Neural progenitor cell (in vitro differentiated cells): ENCODE measurements at regions not wholly inside any gene's neighbourhood (a gene's known extent, or its start where the extent isn't known, plus 50 kb on each side); places are given as distances from the start of the nearest gene placed in this dataset.
"Not testable (repeated sequence)": the region's sequence is repeated elsewhere in the genome, so short reads cannot be mapped to it uniquely, and the experiment has no call there.

Source experiments
- DNase-seq: peaks from one replicate; pipeline ENCODE4 v3.0.0-alpha.2; 2016; ENCODE audit warnings: low spot score
- H2AFZ ChIP-seq: fragments of 200-600 bp; sonication (generic); replicated peaks from 2 replicates; pipeline ENCODE4 v1.6.1; 2016; ENCODE audit warnings: antibody characterized with exemption
- H3F3A ChIP-seq: fragments of 200-600 bp; sonication (generic); 2 replicates; pipeline ENCODE4 v1.6.1; 2016; ENCODE audit warnings: antibody characterized with exemption, low read depth
- H3K27ac ChIP-seq: fragments of 200-600 bp; sonication (generic); 2 replicates; pipeline ENCODE4 v1.5.1; 2016; ENCODE audit warnings: mild to moderate bottlenecking
- H3K27me3 ChIP-seq: fragments of 200-600 bp; sonication (generic); 2 replicates; pipeline ENCODE4 v1.6.1; 2016; ENCODE audit warnings: mild to moderate bottlenecking, moderate library complexity
- H3K36me3 ChIP-seq: fragments of 200-600 bp; sonication (generic); 2 replicates; pipeline ENCODE4 v1.5.1; 2016
- H3K4me1 ChIP-seq: fragments of 200-600 bp; sonication (generic); 2 replicates; pipeline ENCODE4 v1.6.1; 2016; ENCODE audit warnings: mixed run types
- H3K4me2 ChIP-seq: fragments of 200-600 bp; sonication (generic); 2 replicates; pipeline ENCODE4 v1.6.1; 2016
- H3K4me3 ChIP-seq: fragments of 200-600 bp; sonication (generic); 2 replicates; pipeline ENCODE4 v1.5.1; 2016
- H3K79me2 ChIP-seq: fragments of 200-600 bp; sonication (generic); 2 replicates; pipeline ENCODE4 v1.6.1; 2016; ENCODE audit warnings: low read depth
- H3K9ac ChIP-seq: fragments of 200-600 bp; sonication (generic); 2 replicates; pipeline ENCODE4 v1.6.1; 2016
- H3K9me3 ChIP-seq: fragments of 200-600 bp; sonication (generic); 2 replicates; pipeline ENCODE4 v1.5.1; 2016; ENCODE audit warnings: low read depth
- H4K20me1 ChIP-seq: fragments of 200-600 bp; sonication (generic); 2 replicates; pipeline ENCODE4 v1.6.1; 2016; ENCODE audit warnings: low read depth
- H3K27ac Mint-ChIP-seq: 3 replicates; pipeline ENCODE4 v1.8.0; 2021; ENCODE audit warnings: mixed read lengths
- H3K27me3 Mint-ChIP-seq: 2 replicates; pipeline ENCODE4 v1.8.0; 2022; ENCODE audit warnings: low read depth, mild to moderate bottlenecking, inconsistent platforms, moderate library complexity, mixed read lengths; ENCODE audit not compliant: insufficient read depth
- H3K36me3 Mint-ChIP-seq: 3 replicates; pipeline ENCODE4 v1.8.0; 2021; ENCODE audit warnings: mixed read lengths
- H3K4me1 Mint-ChIP-seq: 3 replicates; pipeline ENCODE4 v1.8.0; 2021; ENCODE audit warnings: mixed read lengths
- H3K4me3 Mint-ChIP-seq: 3 replicates; pipeline ENCODE4 v1.8.0; 2021; ENCODE audit warnings: mild to moderate bottlenecking, moderate library complexity, mixed read lengths
- H3K9me3 Mint-ChIP-seq: 3 replicates; pipeline ENCODE4 v1.8.0; 2020; ENCODE audit warnings: mixed read lengths
- EZH2 ChIP-seq: fragments of 200-600 bp; sonication (generic); IDR thresholded peaks from 2 replicates; pipeline ENCODE4 v1.6.1; 2017; ENCODE audit warnings: antibody characterized with exemption, mild to moderate bottlenecking, moderate library complexity
- EZH2phosphoT487 ChIP-seq: fragments of 200-600 bp; sonication (generic); IDR thresholded peaks from 2 replicates; pipeline ENCODE4 v1.6.1; 2017; ENCODE audit warnings: antibody characterized with exemption
- TF ChIP-seq, protein P1 (sequence below): fragments of 200-600 bp; sonication (generic); IDR thresholded peaks from 2 replicates; pipeline ENCODE4 v1.5.1; 2017; ENCODE audit warnings: antibody characterized with exemption, mild to moderate bottlenecking

DNA sequence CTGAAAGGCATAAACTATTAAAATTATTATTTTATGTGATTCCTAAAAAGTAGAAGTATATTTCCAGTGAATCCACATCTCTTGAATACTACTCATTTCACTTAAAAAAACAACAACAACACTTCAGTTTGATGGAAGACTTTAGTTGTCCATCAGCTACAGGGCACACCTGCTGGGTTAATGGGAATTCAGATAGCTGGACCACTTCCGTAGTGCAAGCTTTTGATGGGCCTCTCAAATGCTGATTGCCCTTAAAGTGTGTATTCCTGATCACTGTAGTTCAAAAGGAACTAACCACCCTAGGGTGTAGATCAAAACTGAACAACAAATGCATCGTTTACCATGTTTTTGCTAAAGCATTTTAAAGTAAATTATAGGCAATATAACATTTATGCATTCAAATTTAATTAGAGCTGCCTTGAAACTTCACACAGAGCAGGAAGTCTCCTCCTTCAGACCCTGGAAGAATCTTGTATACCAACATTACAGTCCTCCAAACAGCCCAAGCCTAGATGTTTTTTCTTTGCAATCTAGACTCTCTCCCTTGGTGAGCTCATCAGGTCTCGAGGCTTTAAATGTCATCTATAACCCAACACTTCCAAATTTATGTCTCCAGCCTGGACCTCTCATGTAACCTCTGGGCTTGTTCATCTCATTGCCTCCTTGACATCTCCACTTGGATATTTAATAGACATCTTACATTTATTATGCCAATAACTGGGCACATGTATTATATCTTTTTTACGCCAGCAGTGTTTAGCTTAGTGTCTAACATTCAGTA lies 510.1 kb upstream of the SLC39A10 start:
- peaks cover 6% of the 10 kb centered on the region for H3K9me3 Mint-ChIP-seq
- Histone ChIP-seq H3F3A (no peaks in the 10 kb centered on the region), H3K36me3 (no peaks in the 10 kb centered on the region), H3K4me3 (no peak overlapping the region), H3K4me1 (no peaks in the 10 kb centered on the region), H3K27me3 (no peaks in the 10 kb centered on the region), H3K9me3 (no peaks in the 10 kb centered on the region), H3K4me2 (no peak overlapping the region), H4K20me1 (no peaks in the 10 kb centered on the region), H3K27ac (no peak overlapping the region), H2AFZ (no peak overlapping the region), H3K79me2 (no peaks in the 10 kb centered on the region), H3K9ac (no peak overlapping the region)
- no peak for DNase-seq
- no peaks in the 10 kb centered on the region for H3K27me3 Mint-ChIP-seq
- TF ChIP-seq, protein P1, sequence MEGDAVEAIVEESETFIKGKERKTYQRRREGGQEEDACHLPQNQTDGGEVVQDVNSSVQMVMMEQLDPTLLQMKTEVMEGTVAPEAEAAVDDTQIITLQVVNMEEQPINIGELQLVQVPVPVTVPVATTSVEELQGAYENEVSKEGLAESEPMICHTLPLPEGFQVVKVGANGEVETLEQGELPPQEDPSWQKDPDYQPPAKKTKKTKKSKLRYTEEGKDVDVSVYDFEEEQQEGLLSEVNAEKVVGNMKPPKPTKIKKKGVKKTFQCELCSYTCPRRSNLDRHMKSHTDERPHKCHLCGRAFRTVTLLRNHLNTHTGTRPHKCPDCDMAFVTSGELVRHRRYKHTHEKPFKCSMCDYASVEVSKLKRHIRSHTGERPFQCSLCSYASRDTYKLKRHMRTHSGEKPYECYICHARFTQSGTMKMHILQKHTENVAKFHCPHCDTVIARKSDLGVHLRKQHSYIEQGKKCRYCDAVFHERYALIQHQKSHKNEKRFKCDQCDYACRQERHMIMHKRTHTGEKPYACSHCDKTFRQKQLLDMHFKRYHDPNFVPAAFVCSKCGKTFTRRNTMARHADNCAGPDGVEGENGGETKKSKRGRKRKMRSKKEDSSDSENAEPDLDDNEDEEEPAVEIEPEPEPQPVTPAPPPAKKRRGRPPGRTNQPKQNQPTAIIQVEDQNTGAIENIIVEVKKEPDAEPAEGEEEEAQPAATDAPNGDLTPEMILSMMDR, result no peak
- TF ChIP-seq EZH2 (no peak), EZH2phosphoT487 (no peak)
- no peak overlapping the region for H3K4me3 Mint-ChIP-seq
- H3K36me3 Mint-ChIP-seq, result no peaks in the 10 kb centered on the region
- no peak overlapping the region for H3K27ac Mint-ChIP-seq
- H3K4me1 Mint-ChIP-seq, result no peaks in the 10 kb centered on the region

DNA sequence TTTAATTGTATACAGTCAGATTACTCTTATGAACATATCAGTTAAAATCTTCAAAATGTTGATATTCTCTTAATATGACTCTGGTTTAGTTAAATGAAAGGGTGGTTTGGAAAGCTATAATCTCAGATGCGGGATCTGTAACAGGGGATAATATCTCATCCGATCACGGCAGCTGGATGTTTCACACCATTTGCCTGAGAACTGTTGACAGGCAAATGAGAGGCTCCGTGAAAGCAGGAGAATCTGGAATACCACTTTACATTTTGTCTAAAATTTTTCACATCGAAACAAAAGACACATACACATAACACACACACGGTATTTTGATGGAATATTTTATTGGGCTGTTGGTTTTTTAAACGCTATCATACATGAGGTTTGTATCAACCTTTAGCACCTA lies 518.6 kb upstream of the SLC39A10 start:
- no peaks in the 10 kb centered on the region for H3K79me2 ChIP-seq
- H3K9me3 ChIP-seq, result no peaks in the 10 kb centered on the region
- TF ChIP-seq, protein P1, result no peak
- TF ChIP-seq EZH2 (no peak), EZH2phosphoT487 (no peak)
- no peaks in the 10 kb centered on the region for H3K36me3 ChIP-seq
- no peak overlapping the region for H3K27ac ChIP-seq
- no peaks in the 10 kb centered on the region for H3K4me1 ChIP-seq
- no peaks in the 10 kb centered on the region for H3F3A ChIP-seq
- no peaks in the 10 kb centered on the region for H3K27me3 ChIP-seq
- Mint-ChIP-seq H3K27me3 (no peaks in the 10 kb centered on the region), H3K27ac (no peak overlapping the region), H3K4me3 (no peak overlapping the region), H3K36me3 (no peaks in the 10 kb centered on the region), H3K4me1 (no peaks in the 10 kb centered on the region), H3K9me3 (no peaks in the 10 kb centered on the region)
- no peak overlapping the region for H3K4me2 ChIP-seq
- H2AFZ ChIP-seq, result no peak overlapping the region
- DNase-seq, result no peak
- no peaks in the 10 kb centered on the region for H4K20me1 ChIP-seq
- no peak overlapping the region for H3K4me3 ChIP-seq
- no peak overlapping the region for H3K9ac ChIP-seq

DNA sequence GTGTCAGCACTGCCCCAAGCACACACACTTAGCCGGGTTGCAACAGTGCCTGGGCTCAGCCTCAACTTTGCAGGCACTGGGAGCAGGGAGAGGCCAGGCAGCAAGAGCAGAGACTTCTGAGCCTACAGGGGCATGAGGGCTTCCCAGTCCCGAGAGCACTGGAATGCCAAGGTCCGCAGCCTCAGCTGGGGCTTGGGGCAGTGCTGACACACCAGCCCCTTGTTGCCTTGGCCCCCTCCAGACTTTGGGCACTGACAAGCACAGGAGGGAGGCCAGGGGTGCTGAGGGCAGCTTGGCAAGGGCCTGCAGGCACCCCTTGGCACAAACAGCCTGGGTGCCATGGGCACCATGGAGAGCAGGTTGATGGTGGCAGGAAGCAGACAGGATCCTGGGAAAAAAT lies 531.1 kb upstream of the SLC39A10 start:
- H3K79me2 ChIP-seq, H3K9ac ChIP-seq, H3K9me3 Mint-ChIP-seq, H3F3A ChIP-seq, H3K4me3 Mint-ChIP-seq, DNase-seq, H3K27me3 Mint-ChIP-seq, H3K4me1 ChIP-seq, H3K4me3 ChIP-seq, H3K36me3 Mint-ChIP-seq, H3K27me3 ChIP-seq, H3K9me3 ChIP-seq, H3K4me1 Mint-ChIP-seq, H3K27ac ChIP-seq, H3K4me2 ChIP-seq, H3K27ac Mint-ChIP-seq, H4K20me1 ChIP-seq, H3K36me3 ChIP-seq, H2AFZ ChIP-seq: not testable (repeated sequence)

DNA sequence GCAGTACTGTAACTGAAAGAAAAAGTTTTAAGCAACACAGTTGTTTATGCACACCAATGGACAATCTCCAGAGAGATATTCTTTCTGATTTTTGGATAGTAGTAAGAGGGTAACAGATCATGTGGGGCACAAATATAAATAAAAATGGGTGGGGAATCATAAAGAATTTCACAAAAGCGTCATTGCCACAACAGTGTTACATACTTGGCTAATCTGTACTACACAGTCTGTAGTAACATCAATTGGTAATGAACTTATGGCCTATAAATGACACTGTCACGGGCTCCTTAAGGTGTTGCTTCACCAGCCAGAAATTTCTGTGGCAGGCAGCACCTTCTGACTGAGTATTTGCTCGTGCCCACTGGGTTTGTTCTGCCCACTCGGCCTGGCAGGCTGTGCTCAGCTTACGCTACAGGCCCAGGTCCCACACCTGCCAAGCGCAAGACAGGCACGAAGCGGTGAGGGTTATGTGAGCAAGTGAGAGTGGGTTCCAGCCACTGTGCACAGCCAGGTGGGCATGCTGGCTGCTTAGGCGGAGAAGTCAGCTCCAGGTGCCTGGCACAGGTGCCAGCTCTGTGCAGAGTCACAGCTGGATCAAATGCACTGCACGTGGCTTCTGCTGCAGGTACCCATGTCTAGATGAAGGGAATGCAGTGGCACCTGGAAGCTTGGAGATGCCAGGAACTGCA lies 532.5 kb upstream of the SLC39A10 start:
- no peak for TF ChIP-seq EZH2
- TF ChIP-seq EZH2phosphoT487, result no peak
- TF ChIP-seq, protein P1, result no peak
- Histone ChIP-seq H3K27me3 (no peaks in the 10 kb centered on the region), H3K9ac (no peak overlapping the region), H3K4me3 (no peak overlapping the region), H3K4me1 (no peaks in the 10 kb centered on the region), H3K36me3 (no peaks in the 10 kb centered on the region), H3F3A (no peaks in the 10 kb centered on the region), H2AFZ (no peak overlapping the region), H3K79me2 (no peaks in the 10 kb centered on the region), H3K27ac (no peak overlapping the region), H4K20me1 (no peaks in the 10 kb centered on the region), H3K4me2 (no peak overlapping the region), H3K9me3 (no peaks in the 10 kb centered on the region)
- no peak for DNase-seq
- Mint-ChIP-seq H3K4me1 (no peaks in the 10 kb centered on the region), H3K9me3 (no peaks in the 10 kb centered on the region), H3K27ac (no peak overlapping the region), H3K36me3 (no peaks in the 10 kb centered on the region), H3K27me3 (peaks cover 2% of the 10 kb centered on the region), H3K4me3 (no peak overlapping the region)
